NCI-H774 (cell line): ENCODE measurements at regions not wholly inside any gene's neighbourhood (a gene's known extent, or its start where the extent isn't known, plus 50 kb on each side); places are given as distances from the start of the nearest gene placed in this dataset.

ENCODE experiments used
- DNase-seq: peaks from one replicate; lab custom pipeline; 2025; lab: John Stamatoyannopoulos, UW

DNA sequence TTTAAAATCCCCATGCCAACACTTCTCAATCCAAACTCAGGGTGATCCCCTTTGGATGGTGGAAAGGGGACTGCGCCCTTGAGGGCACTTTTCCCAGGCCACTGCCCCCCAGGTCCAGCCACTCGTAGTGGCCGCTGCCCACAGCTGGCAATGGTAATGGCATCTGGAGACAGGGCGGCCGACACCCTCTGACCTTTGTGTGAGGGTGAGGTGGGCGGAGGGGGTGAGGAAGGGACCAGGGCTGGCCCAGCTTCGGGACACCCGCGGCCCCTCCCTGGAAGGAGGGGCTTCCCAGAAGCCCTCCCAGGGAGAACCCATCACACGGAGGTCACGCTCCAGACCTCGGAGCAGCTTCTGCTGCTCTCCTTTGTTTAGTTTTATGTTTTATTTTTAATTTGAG, 289.7 kb downstream of the FOXL1 start:
- DNase-seq = no peak

DNA sequence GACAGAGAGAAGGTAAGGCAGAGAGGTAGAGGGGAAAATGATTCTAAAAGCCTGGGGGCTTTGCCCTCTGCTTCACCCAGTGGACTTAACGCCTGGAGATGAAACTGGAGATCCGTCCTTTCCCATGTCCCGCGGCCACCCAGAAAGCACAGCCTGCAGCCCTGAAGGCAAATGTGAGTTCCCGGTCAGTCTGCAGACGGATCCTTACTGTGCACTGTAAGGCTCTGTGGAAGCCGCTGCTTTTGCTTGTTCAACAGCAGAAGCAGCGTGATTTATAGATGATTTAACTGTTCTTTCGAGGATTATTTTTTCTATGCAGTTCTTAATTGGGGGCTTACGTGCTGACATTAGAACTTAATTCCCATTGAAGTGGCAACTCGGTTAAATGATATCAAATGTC, 290.4 kb downstream of the FOXL1 start:
- DNase-seq = no peak

DNA sequence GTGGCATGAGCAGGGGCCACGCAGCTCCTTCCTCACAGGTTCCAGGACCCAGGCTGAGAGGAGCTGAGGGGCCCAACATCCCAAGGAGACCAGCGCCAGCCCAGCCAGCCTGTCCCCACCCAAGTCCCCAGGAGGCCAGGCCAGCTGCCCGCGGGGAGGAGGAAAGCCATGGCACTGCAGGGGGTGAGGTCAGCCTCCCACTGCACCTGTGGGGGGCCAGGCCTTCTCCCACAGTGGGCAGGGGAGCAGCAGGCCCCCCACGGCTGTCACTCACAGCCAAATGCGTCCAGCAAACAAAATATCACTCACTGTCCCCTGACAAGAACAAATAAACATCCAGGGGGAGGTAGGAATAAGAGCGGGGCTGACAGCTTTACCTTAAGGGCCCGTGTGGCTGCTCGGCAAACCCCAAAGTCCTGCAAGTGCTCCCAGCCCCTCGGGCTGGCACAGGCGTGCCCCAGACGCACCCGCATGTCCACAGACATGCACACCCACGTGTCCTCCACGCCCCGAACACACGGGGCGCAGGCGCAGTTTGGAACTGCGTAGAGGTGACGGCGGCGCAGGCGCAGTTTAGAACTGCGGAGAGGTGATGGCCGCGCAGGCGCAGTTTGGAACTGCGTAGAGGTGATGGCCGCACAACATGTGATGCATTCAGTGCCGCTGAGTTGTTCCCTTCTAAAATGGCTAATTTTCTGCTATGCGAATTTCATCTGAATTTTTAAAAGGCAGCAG, 291.1 kb downstream of the FOXL1 start:
- no peak for DNase-seq

DNA sequence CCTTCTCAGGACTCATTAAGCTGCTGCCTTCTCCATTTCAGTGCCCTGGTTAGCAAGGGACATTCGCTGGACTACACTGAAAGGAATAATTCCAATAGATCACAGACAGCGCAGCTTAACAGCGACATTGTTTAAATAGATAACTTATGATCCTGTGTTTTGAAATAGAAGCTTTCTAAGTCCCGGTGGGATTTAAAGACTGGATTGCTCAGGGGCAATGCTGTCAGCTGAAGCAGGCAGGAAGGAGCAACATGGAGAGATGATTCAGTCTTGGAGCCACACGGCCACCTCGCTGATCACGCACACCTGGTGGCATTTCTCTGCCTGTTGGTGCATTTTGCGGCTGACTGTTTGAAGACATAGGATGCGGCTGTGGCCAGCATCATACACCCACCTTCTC, 292.0 kb downstream of the FOXL1 start:
- DNase-seq = no peak

DNA sequence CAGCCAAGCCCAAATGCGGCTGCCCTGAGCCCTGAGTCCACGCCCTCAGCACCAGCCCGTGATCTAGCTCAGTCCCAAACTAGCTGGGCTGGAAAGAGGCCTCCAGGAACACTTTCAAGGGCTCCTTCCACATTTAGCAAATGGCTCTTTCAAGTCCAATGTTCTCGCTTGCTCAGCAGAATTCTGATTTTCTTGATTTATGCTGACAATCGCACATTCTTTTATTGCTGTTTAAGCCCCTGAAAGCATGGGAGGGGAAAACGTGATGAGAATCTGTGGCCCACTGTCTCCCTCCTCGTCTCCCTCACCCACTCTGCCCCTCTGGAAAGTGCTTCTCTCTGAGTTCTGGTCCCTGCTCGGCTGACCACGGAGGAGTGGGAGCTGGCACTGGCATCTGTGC, 293.8 kb downstream of the FOXL1 start:
- no peak for DNase-seq

DNA sequence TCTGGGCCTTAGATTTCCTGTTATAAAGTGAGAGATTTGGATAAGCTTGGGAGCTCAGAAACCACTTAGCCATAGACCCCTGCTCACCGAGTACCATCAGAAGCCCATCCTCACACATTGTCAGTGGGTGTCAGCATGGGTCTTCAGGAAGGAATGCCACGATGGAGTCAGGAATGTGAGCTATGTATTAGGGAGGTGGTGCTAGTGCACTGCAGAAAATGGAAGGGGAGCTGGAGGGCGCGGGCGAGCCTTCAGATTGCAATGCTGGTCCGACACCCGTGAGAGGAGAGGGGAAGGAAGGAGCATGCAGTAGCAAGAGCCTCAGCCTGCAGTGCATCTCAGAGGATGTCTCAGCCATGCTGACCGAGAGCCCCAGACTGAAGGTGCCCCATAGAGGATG, 294.5 kb downstream of the FOXL1 start:
- no peak for DNase-seq

DNA sequence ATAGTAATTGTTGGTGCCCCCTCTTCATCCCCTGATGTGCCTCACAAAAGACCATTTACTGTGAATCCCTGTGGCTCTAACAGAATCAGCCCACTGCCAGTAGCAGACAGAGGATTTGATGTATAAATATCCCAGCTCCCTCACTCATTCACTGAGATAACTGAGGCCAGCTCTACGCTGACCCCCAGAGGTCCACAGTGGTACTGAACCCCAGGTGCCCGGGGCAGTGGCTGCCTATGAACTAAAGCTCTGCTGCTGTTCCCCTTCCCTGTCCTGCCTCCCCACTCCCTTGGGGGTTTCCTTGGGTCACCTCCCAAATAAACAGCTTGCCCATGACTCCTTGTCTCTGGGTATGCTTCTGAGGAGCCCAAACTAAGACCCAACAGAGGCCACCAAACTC, 295.8 kb downstream of the FOXL1 start:
- DNase-seq = no peak

DNA sequence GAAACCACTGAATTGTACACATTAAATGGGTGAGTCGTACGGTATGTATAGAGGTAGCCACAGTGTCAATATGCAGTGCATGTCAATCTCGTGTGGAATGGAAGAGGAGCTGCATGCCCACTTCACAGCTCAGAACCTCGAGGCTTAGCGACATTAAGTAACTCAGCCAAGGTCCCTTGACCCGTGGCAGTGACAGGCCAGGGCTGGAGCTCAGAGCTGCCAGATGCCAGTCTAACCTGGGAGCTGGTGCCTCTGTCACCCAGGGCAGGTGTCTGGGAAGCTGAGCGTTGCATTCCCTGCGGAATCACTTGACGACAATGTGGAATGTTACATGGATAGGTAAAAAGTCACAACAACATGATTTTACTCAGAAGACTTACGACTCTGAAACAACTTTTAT, 298.1 kb downstream of the FOXL1 start:
- no peak for DNase-seq

DNA sequence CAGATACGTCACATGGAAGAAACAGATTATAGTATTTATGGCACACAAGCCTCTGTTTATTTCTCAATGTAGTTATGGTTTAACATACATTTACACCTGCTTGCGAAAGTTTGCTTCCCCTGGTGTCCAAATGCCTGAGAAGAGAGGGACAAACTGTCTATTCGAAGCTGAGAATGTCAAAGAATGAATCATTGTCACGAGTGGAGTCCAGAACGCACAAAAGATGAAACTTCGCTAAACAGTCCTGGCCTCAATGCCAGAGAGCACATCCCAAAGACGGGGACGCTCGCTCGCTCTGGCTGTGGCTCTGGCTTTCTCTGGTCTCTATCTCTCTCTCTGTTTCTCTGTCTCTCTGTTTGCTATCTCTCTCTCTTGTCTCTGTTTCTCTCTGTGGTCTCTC, 298.8 kb downstream of the FOXL1 start:
- no peak for DNase-seq

DNA sequence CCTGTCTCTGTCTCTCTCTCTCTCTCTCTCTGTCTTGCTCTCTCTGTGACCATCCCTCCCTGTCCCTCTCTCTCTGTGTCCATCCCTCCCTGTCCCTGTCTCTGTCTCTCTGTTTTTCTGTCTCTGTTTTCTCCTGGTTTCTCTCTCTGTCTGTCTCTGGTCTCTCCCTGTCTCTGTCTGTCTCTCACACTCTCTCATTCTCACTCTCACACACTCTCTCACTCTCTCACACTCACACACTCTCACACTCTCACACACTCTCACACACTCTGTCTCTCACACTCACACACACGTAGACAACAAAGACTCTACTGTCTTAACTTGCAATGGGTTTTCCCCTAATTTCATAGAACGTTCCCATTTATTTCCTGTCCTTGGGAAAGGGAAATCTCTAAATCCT, 299.5 kb downstream of the FOXL1 start:
- no peak for DNase-seq

DNA sequence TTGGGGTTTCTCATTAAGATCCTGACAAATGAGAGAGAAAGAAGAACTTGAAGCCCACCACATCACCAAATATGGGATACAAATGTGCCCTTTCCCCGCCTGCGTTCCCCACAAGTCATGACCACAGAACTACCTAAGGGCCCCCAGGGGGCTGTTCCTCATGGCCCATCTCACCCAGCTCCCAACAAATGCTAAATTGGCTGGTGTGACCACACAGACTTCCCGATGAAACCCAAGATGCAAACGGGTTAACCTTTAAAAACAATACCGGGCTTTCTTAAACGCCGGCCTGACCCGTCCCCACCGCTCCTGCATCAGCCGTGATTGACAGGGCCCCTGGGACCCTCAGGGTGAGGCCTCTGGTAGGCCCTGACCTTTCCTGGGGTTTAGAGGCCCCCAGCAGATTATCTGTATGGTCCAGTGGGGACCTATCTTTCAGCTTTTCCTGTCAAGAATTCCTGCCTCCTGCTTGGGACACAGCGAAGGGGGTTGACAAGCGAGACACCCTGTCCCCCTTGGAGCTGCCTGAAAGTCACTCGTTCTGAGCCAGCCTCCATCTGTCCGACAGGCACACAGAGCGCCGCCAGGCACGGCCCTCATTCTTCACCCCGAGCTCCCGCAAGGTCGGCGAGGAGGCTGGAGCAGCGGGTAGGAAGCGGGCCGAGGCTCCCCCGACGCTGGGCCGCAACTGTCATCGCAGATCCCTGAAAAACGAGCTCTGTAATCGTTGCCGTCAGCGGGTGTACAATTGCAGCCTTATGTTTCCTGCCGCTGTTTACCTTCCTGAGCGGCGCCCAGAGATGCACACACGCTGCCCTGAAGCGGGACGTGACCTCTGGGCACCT, 300.1 kb downstream of the FOXL1 start:
- DNase-seq = no peak

DNA sequence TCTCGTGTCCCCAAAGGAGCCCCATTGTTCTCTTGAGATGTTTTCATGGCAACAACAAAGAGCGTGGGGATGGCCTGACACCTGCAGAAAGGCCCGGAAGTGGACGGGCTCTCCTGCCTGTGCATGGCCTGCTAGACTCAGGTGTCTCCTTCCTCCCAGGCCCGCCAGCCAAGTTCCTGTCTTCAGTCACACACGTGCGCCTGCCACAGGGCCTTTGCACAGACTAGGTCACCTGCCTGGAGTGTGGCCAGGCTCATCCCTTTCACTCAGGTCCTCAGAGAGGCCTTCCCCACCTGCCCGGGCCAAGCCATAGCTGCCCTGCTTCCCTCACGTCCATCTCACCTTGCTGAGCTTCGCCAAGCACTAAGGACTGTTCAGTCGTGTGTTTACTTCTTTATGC, 300.9 kb downstream of the FOXL1 start:
- DNase-seq = no peak

DNA sequence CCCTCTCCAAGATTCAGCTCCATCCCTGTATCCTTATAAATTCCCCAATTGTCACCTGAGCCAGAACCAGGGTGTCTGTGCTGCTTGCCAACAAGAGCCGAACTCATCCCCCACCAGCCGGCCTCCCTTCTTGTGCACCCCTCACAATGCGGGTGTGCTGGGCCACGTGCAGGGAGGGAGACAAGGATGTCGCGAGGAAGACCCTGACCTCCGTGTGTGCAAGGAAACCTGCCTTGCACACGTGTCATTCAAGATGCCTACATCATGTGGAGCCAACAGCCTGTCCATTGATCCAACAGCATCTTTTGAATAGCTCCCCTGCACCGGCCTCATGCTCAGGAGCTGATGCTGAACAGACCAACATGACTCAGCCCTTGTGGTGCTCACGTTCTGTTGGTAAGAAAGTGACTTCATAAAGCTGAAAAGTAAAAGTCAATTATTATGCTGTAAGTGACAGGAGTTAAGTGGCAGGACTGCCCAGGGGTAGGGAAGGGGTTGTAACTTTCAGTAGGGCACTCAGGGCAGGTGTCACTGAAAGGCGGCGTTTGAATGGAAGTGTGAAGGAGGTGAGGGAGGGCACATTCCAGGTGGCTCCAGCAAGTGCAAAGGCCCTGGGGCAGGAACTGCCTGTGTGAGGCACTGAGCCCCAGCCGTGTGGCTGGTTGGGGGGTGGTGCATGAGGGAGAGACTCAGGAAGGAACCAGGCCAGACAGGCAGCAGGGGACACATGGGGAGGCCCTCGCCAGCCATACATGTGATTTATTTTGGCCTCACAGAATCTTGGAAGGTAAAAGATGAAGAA, 302.2 kb downstream of the FOXL1 start:
- DNase-seq = no peak

DNA sequence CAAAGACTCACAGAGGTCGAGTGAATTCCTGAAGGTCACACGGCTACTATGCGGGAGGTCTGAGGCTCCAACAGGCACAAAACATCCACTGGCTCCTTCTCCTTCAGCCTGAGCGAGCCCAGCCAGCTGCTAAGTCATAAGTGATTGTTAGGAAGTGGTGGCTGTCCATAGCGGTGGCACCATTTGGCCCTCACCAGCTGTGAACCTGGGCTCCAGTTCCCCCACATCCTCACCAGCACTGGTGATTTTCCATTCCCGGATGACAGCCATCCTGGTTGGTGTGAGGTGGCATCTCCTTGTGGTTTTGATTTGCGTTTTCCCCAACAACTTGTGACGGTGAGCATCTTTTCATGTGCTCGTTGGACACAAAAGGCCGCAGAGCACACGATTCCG, 302.8 kb downstream of the FOXL1 start:
- DNase-seq = no peak

DNA sequence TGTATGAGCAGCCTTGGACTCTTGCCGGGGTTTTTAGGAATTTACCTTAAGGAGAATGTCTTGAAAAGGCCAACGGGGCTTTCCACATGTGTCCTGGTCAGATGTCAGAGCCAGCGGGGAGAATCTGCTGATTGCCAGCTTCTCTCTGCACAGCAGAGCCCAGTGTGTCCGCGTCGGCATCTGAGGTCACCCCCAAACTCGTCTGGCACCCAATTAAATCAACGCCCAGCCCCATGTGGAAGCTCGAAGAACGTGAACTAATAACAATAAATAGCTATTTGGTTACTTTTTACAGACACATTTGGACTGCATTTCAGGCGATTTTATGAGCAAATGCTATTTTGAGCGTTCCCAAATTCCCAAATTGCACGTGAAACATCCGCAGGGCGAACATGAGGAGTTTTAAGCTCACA, 303.5 kb downstream of the FOXL1 start:
- DNase-seq = no peak

DNA sequence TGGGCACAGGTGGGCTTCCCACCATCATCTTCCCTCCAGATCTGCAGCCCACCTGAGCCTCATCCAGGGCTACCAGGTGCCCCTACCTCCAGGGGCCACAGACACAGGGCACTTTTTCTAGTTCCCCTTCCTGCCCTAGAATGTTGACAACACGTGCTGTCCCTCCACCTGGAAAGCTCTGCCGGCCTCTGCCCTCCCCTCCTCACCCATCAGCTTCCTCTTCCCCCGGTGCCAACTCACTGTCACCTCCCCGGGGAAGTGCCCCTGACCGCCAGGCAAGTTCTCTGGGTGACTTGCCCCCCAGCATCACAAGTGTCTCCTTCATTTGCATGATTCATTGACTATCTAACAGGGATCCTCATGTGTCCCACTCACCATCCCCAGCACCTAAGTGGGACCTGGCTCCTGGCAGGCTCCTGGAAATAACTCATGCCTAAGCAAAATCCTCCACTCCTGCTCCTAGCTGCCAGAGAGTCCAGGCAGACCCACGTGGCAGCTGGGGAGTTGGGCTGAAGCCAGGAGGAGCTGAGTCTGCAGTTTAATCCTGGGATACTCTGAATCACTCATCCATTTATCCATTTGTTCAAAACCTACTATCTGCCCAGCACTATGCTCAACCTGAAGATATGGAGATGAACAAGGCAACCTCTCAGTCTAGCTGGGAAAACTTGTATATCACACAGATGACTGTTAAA, 304.4 kb downstream of the FOXL1 start:
- DNase-seq = no peak

DNA sequence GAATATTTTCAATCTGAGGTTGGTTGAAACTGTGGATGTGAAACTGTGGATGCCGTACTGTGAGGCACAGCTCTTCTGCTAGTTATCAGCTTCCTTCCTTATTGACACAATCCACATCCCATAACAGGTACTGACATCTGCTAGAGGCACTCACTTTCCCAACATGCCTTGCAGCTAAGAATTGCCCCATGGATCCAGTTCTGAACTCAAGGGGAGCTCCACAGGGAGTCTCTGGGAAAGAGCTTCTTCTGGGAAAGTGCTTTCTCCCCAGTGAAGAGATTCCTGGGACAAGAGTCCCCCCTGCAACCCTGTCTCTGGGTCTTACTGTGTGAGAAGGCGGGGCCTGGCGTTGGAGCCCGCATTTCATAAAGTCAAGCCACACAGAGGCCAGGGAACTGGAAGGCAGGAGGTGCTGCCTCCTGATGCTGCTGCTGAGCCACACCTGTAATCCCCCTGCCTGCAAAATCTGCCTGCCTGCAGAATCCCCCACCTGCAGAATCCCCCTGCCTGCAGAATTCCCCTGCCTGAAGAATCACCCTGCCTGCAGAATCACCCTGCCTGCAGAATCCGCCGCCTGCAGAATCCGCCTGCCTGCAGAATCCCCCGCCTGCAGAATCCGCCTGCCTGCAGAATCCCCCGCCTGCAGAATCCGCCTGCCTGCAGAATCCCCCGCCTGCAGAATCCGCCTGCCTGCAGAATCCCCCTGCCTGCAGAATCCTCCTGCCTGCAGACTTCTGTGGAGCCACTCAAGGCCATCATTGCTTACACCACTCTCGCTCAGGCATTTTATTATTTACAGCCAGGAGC, 305.4 kb downstream of the FOXL1 start:
- no peak for DNase-seq

DNA sequence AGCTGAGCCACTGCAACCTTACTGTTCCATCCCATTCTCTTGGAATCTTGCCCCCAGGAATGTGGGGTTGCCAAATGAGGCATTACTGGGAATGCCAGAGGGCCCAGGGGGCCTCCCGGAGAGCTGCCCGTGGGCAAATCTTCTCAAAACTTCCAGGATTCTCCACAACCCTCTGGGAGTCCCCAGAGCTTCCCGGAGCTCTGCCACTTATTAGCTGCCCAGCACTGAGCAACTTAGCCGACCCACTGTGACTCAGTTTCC, 306.0 kb downstream of the FOXL1 start:
- DNase-seq = no peak

DNA sequence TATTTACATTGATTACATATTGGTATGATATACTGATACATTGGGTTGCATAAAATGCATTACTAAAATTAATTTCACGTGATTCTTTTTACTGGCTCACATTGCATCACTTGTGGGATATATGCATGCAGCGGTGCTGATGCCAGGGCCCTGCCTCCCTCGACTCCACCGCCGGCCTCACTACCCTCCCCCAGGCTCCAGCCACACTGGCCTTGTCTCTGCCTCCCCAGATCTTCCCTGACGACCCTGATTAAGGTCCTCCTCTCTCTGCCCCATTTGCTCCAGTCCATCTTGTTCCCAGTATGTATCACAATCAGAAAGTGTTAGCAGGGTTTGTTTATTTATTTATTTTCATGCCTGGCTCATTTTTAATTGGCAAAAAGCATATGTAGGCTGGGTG, 306.8 kb downstream of the FOXL1 start:
- no peak for DNase-seq

DNA sequence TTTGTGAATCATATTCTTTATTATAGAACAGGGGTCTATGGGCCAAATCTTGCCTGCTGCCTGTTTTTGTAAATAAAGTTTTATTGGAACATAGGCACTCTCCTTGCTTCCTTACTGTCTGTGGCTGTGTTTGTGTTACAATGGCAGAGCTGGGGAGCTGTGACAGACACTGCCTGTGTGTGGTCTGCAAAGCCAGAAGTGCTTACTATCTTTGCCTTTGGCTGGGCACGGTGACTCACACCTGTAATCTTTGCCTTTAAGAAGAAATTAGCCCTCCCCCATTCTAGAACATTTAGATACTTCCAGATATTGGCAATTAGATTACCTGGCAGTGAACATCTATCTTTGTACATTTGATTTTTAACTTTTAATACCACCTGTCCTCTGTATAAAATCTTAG, 308.3 kb downstream of the FOXL1 start:
- no peak for DNase-seq

DNA sequence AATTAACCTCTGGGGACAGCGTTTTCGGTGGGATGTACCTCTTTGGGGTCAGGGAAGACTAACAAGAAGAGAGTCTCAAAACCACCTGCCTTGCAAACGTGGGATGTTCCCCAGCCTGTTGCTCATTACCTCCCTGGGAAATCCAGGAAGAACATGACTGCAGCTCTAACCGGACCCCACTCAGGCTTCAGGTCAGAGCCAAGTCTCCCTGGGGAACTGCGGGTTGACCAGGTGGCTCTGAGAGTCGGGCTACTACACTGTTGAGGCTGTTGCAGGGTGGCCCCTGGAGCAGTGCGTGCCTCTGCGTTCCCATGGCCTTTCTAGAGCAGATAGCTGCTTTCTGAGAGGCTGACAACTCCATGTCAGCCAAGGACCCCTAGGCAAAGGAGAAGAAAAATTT, 309.1 kb downstream of the FOXL1 start:
- no peak for DNase-seq
